AG08395 (cell line): ENCODE measurements at regions not wholly inside any gene's neighbourhood (a gene's known extent, or its start where the extent isn't known, plus 50 kb on each side); places are given as distances from the start of the nearest gene placed in this dataset.

Source experiments
- DNase-seq: peaks from one replicate; pipeline ENCODE4 v3.0.0; 2012; ENCODE audit warnings: mixed read lengths, low spot score

DNA sequence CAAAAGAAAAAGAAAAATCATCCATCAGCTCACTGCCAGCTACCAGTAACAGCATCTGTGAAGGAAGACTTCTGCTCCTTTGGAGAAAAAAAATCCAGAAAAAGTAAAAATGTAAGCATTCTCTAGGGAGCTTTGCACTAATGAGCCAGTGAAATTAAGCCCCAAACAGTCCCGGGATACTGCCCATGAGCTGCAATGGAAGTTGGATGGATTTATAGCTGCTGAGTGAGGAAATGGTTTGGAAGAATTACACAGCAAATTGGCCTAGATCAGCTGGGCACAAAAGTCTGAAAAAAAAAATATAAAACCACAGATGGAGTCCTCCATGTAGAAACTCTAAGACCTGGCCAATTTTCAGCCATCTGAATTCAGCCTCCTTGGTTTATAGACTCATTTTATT is 462.9 kb upstream of the USP15 start:
- DNase-seq: no peak

- DNase-seq: no peak
Observed at GRCh38 chr12:61798778-61799177, 461.4 kb upstream of the USP15 start.

DNA sequence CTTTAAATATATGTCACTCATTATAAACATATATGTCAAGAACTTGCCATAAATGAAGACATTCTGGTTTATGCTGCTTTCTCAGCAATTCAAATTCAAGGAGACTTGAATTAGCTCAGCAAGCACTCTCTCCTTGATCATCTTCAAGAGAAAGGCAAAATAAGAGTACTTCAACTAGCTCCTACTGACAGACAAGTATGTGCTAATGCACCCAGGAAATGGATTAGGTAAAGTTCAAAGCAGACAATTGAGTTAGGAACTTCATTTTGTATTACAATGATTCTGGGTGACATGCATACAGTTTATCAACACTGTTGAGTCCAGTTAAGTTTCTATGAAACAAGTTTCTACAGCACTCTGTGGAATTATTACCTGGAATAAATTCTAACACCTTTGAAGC is 455.9 kb upstream of the USP15 start:
- DNase-seq: no peak

- DNase-seq: no peak
Observed at GRCh38 chr12:61808856-61809255, 451.3 kb upstream of the USP15 start.

DNA sequence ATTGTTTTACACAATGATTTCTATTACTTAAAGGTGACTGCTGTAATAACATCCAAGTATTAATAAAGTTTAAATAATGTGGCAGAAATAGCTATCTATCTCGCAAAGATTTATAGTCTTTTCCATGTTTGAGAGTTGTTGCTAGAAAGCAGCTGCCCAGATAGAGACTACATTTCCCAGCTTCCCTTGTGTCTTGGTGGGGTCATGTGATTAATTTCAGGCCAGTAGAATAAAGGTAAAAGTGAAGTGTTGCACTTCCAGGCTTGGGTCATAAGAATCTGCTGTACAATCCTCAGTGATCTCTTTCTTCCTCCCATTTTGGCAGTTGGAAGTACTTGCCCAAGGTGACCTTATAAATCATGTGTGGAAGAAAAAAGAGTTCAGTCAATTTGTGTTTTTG is 449.7 kb upstream of the USP15 start:
- DNase-seq: no peak

DNA sequence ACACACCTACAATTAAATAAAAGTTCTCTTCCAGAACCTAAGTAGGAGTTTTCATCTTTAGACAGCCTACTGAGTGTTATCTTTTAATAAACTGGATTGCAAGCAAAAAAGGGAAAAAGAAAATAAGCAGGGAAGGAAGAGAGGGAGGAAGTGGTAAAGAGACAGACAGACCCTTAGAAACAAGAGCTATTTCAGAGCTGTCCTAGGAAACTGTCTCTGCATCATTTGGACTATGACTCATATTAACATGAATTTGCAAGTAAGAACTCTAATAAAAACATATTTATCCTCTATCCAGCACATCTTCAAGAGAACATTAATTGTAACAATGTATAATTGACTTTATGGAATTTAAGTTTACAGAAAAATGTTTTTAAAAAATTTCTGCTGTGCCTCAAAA is 438.8 kb upstream of the USP15 start:
- DNase-seq: no peak

DNA sequence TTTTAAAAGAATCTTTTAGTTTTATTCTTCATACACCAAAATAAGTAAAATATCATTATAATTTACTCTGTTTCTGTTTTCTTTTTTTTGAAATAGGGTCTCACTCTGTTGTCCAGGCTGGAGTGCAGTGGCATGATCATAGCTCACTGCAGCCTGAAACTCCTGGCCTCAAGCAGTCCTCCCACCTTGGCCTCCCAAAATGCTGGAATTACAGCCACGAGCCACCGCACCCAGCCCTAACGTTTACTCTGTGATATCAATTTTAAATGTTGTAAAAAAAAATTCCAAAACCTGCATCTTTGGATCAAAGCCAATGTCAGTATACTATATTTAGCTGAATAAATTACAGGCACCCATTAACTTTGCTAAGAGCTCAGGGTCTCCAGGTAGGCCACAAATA is 437.1 kb upstream of the USP15 start:
- no peak for DNase-seq

GRCh38 chr12:61846765-61847164 is 413.4 kb upstream of the USP15 start:
- DNase-seq: no peak

GRCh38 chr12:61848893-61849292 is 411.3 kb upstream of the USP15 start:
- DNase-seq: no peak

GRCh38 chr12:61853945-61854344 is 406.3 kb upstream of the USP15 start:
- DNase-seq: no peak

- DNase-seq: no peak
Observed at GRCh38 chr12:61854902-61855301, 405.3 kb upstream of the USP15 start.

- DNase-seq: no peak
Observed at GRCh38 chr12:61857968-61858367, 402.2 kb upstream of the USP15 start.

- no peak for DNase-seq
Observed at GRCh38 chr12:61860451-61860850, 399.8 kb upstream of the USP15 start.

DNA sequence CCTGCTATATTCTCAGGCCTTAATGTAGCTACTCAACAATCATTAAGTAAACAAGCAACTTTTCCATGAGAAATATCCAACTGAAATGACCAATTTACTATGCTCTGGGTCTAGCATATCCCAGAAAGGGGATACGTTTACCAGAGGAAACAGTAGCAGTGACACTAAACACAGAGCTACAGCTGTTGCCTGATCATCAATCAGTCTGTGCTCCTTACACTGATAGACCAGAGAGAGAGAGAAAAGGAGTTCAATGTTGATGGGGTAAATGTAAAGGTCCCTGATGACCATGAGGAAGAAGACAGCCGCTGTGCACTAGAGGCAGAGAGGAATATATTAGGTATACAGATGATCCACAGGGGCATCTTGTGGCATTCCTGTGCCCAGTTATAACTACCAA is 397.2 kb upstream of the USP15 start:
- DNase-seq: no peak

GRCh38 chr12:61863811-61864210 is 396.4 kb upstream of the USP15 start:
- DNase-seq: no peak

- DNase-seq: no peak
Observed at GRCh38 chr12:61869796-61870195, 390.4 kb upstream of the USP15 start.

DNA sequence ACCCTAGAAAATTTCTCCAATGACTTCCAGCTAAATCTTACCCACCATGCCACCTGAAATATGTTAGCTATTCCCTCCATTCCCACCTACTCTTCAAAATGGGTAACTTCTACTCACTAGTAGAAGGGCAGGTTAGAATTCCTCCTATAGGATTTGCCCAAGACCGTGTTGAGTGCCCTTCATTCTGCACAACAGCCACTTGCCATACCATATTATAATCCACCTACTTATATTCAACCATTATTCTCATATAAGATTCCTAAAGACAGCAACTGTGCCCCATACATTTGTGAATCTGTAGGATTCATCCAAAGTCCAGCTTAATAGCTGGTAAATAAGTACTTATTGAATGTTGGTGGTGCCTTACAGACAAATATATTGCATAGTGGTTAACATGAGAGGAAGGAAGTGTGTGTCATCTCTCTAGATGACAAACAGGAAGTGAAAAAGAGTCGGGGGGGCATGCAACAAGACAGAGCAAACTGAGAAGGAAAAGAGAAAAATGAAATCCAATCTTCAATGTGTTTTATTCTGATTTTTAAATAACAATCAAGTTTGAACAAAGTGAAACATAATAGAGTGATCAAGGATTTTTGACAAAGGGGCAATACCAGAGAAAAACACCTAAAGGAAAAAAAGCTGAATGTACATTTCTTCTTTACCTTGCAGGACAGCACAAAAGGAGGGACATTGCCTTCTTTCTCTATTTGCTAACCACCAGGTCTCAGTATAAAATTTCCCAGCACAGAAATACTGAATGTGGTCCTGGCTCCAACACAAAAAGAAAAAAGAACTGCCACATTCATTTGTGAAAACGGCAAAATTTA is 389.3 kb upstream of the USP15 start:
- no peak for DNase-seq

GRCh38 chr12:61871485-61871810 is 388.8 kb upstream of the USP15 start:
- DNase-seq: no peak

DNA sequence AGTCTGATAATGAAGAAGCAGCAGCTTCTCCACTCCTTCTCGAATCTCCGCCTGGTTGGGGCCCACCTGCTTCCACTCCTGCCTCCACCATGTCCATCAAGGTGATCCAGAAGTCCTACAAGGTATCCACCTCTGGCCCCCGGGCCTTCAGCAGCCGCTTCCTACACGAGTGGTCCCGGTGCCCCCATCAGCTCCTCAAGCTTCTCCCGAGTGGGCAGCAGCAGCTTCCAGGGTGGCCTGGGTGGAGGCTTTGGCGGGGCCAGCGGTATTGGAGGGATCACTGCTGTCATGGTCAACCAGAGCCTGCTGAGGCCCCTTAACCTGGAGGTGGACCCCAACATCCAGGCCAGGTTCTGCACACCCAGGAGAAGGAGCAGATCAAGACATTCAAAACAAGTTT is 381.0 kb upstream of the USP15 start:
- no peak for DNase-seq

GRCh38 chr12:61880186-61880585 is 380.0 kb upstream of the USP15 start:
- no peak for DNase-seq

GRCh38 chr12:61891632-61892031 is 368.6 kb upstream of the USP15 start:
- no peak for DNase-seq

- DNase-seq: no peak
Observed at GRCh38 chr12:61894168-61894567, 366.0 kb upstream of the USP15 start.

DNA sequence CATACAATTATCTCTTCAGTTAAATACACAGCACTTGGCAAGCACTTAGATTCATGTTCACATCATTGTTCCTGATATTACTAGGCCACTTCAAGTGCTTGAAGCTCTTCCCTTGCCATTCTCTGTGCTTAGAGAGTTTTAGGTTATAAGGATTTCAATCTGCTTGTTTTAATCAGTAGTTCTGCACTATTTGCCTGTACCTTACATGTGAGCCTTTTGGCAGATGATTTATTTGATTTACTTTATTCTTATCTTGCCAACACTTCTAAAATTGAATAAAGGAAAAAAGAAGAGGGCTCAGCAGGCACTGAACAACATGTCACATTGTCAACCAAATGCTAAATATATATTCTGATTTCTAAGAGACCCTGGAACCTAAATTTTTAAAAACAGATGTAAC is 363.8 kb upstream of the USP15 start:
- no peak for DNase-seq

DNA sequence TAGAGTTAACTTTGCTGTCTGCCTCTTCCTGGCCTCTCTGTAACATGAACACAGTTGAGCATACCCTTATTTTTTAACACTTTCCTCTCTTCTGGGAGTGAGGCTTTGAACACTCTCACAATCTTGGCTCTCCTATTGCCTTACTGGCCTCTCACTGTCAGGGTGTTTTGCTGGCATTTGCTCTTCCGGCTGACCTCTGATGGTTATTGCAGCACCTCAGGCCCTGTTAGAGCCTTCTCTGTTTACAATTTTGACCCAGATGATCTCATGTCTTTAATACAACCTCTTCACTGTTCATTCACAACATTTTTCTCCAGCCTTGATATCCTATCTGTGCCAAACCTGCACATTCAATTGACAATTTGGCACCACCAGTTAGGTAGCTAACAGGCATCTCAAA is 357.8 kb upstream of the USP15 start:
- DNase-seq: no peak

DNA sequence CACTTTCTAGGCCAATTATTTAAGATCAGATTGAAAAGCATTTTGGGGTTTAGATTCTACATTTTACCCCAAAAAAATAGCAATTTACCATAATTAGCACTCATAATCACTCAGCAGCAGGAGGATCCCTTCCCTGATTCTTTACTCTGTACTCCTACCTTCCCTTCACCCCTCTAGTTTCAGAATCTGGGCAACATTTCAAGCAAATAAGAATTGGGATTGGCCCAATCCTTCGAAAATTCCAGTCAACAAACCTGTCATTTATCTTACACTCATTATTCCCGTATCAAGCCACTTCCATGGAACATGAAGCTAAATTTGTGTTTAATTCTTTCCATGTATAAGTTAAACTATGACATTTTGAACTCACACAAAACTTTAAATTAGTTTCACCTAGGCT is 349.1 kb upstream of the USP15 start:
- DNase-seq: no peak
